HUES64 (cell line): ENCODE measurements at regions not wholly inside any gene's neighbourhood (a gene's known extent, or its start where the extent isn't known, plus 50 kb on each side); places are given as distances from the start of the nearest gene placed in this dataset.

Experiments used
- H3K27ac ChIP-seq: 2 replicates; pipeline ENCODE4 v1.7.0; 2013; ENCODE audit warnings: low read depth, low read length, inconsistent platforms
- H3K27me3 ChIP-seq: 2 replicates; pipeline ENCODE4 v1.6.1; 2013; ENCODE audit warnings: mild to moderate bottlenecking, low read length; ENCODE audit not compliant: insufficient read depth
- H3K36me3 ChIP-seq: 2 replicates; pipeline ENCODE4 v1.6.1; 2013; ENCODE audit warnings: mild to moderate bottlenecking, low read length; ENCODE audit not compliant: insufficient read depth
- H3K4me1 ChIP-seq: 2 replicates; pipeline ENCODE4 v1.6.1; 2013; ENCODE audit warnings: mild to moderate bottlenecking, low read length, moderate library complexity; ENCODE audit not compliant: insufficient read depth
- H3K4me3 ChIP-seq: 2 replicates; pipeline ENCODE4 v1.5.1; 2013; ENCODE audit warnings: mild to moderate bottlenecking, low read length, moderate library complexity
- H3K9ac ChIP-seq: 2 replicates; pipeline ENCODE4 v1.6.1; 2013; ENCODE audit warnings: mild to moderate bottlenecking, low read depth, low read length
- H3K9me3 ChIP-seq: 2 replicates; pipeline ENCODE4 v1.6.1; 2013; ENCODE audit warnings: low read depth, low read length; ENCODE audit not compliant: insufficient read depth
- WGBS: fragments of 150-250, 120-280 bp; methylation state at CpG from one replicate; pipeline ENCODE4 v1.1.7; 2013; ENCODE audit warnings: missing lambda C conversion rate; 5-methylcytosine and 5-hydroxymethylcytosine counted together

DNA sequence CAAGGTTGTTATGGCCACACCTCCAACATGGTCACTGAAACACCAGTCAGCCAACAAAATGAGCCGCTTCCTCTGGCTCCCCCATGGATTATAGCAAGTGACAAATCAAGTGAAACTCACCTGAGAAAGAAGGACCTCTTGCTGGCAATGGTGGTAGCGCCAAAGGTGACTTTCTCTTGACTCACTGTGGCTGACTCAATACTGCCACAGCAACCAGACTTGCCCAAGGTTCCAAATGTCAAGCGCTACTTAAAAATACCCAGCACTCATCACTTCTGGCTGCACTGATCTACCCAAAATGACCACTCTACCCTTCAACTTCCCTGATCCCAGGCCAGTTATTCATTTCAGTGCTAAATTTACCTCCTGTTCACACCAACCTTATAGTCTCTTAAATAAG is 495.5 kb downstream of the FOXO1 start:
- H3K36me3 ChIP-seq = no peaks in the 10 kb centered on the region
- no peaks in the 10 kb centered on the region for H3K9me3 ChIP-seq
- H3K27me3 ChIP-seq = peaks cover 6% of the 10 kb centered on the region; the same call in 1 of the 2 replicates
- no peaks in the 10 kb centered on the region for H3K4me1 ChIP-seq
- H3K9ac ChIP-seq = no peak overlapping the region
- H3K4me3 ChIP-seq = no peak overlapping the region
- WGBS = 95% methylated on average over 3 of the region's 3 CpGs
- H3K27ac ChIP-seq = no peak overlapping the region

DNA sequence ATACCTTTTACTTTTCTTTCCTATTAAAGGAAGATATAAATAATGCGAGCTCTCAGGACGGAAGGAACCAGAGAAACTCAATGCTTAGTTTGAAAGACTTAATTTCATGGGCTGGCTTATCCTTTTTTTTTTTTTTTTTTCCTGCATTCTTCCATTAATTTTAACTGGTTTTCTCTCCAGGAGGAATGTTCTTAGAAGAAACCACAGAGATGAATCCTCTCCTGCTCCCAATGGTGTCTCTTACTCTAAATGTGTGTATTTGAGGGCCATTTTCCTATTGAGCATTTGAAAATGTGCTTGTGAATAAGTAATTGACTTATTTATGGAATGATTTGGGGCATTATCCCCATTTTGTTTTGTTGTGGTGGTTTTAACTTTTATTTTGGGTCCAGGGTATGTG is 494.9 kb downstream of the FOXO1 start:
- H3K36me3 ChIP-seq = no peaks in the 10 kb centered on the region
- H3K4me1 ChIP-seq = no peaks in the 10 kb centered on the region
- H3K27me3 ChIP-seq = peaks cover 8% of the 10 kb centered on the region; the same call in 1 of the 2 replicates
- no peak overlapping the region for H3K27ac ChIP-seq
- H3K4me3 ChIP-seq = no peak overlapping the region
- H3K9me3 ChIP-seq = no peaks in the 10 kb centered on the region
- no peak overlapping the region for H3K9ac ChIP-seq
- WGBS = 100% methylated on average over 2 of the region's 2 CpGs

DNA sequence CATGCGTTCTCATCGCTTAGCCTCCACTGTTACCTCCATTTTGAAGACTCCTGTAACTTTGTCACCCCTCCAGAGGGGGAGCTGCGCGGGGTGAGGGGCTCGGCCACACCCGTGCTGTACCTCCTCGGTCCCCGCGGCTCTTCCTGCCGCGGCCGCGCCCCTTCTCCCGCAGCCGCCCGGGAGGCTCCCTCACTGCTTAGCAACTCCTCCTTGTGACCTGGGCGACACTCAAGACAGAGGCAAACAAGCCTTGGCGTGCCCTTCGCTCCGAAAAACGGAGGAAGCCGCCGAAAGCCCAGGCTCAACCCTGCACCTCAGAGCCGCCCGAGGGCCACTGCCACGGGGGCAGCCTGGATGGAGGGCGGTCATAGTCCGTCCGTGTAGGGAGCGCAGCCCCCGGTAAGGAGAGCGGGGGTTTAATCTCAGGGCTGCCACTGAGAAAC is 494.3 kb downstream of the FOXO1 start:
- WGBS = 95% methylated on average over 32 of the region's 32 CpGs

DNA sequence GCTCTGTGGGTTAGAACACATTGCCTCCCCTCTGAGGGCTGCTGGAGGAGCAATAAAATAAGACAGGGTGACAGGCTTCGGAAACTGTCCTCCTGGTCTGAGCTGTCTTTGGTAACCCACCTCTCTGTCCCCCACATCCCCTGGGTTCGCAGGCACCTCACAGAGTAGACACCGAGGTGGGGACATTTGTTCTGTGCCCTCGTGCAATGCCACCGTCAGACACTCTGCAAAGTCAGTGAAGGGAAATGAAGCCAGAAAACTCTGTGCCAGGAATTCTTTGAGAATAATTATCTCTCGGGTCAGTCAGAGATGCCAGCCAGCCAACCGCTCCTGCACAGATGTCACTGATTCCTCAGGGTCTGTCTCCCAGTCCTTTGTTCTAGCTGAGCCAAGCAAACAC is 493.6 kb downstream of the FOXO1 start:
- H3K4me3 ChIP-seq = no peak overlapping the region
- no peaks in the 10 kb centered on the region for H3K9me3 ChIP-seq
- no peak overlapping the region for H3K27ac ChIP-seq
- H3K4me1 ChIP-seq = no peaks in the 10 kb centered on the region
- 91% methylated on average over 7 of the region's 7 CpGs for WGBS
- H3K36me3 ChIP-seq = no peaks in the 10 kb centered on the region
- H3K27me3 ChIP-seq = peaks cover 20% of the 10 kb centered on the region
- no peak overlapping the region for H3K9ac ChIP-seq

More for the DNA sequence above, 494.3 kb downstream of the FOXO1 start:
- H3K9ac ChIP-seq = no peak overlapping the region
- no peaks in the 10 kb centered on the region for H3K9me3 ChIP-seq
- H3K27ac ChIP-seq = no peak overlapping the region
- no peaks in the 10 kb centered on the region for H3K4me1 ChIP-seq
- H3K4me3 ChIP-seq = no peak overlapping the region
- H3K27me3 ChIP-seq = peaks cover 13% of the 10 kb centered on the region; the same call in 1 of the 2 replicates
- H3K36me3 ChIP-seq = no peaks in the 10 kb centered on the region

DNA sequence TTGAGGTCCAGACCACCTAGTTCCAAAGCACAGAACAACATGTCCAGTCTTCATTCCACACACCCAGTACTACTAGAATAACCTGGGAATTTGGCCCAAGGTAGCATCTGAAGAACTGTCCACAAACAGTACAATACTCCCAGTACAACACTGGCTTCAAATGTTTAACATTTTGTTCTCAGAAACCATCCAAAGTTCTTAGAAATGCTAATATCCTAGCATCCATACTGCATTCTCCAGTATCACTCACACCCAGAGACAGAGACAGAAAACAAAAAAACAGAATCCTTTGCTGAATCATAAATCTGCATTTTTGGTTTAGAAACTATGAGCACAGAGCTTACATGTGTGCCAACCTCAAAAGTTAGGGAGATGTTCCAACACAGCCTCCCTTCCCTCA is 490.8 kb downstream of the FOXO1 start:
- H3K4me3 ChIP-seq = no peak overlapping the region
- H3K27ac ChIP-seq = no peak overlapping the region
- no peaks in the 10 kb centered on the region for H3K36me3 ChIP-seq
- H3K9me3 ChIP-seq = no peaks in the 10 kb centered on the region
- no peaks in the 10 kb centered on the region for H3K4me1 ChIP-seq
- no peak overlapping the region for H3K9ac ChIP-seq
- H3K27me3 ChIP-seq = peaks cover 30% of the 10 kb centered on the region

DNA sequence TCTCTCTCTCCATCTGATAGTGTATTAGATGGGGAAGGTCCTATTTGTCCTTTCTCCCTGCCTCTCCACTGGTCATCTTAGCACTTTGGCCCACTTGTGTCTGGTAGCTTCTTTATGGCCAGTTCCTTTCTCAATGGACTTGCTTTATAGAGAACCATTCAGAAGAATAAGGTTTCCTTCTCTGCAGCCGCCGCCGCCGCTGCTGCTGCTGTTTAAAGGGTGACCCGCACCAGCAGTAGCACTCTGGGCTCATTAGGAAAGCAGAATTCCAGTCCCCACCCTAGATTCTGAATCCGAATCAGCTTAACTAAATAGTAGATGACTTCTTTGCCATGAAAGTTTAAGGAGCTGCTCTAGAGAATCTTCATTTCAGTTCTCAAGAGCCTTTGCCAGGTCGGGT is 490.2 kb downstream of the FOXO1 start:
- H3K4me3 ChIP-seq = no peak overlapping the region
- no peaks in the 10 kb centered on the region for H3K9me3 ChIP-seq
- no peak overlapping the region for H3K27ac ChIP-seq
- H3K4me1 ChIP-seq = no peaks in the 10 kb centered on the region
- peaks cover 30% of the 10 kb centered on the region for H3K27me3 ChIP-seq
- no peaks in the 10 kb centered on the region for H3K36me3 ChIP-seq
- 95% methylated on average over 7 of the region's 7 CpGs for WGBS
- H3K9ac ChIP-seq = no peak overlapping the region

DNA sequence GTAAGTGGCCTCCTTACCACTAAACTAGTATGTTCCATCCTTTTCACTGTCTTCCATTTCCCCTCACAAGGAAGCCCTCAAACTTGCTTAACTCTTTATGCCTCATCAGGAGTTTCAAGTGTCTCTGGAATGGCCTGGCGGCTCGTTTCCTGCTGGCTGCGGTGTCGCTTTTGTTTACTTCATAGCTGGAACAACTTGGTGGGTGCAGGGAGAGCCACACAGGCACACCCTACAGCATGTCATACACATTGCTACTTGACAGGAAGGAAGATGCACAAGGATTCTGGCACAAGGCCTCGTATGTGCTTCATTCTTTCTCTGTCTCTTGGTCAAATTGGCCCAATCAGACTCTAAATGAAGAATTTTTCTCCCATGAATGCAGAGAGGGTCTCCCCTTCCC is 488.3 kb downstream of the FOXO1 start:
- no peaks in the 10 kb centered on the region for H3K36me3 ChIP-seq
- 92% methylated on average over 5 of the region's 5 CpGs for WGBS
- H3K4me3 ChIP-seq = no peak overlapping the region
- H3K27me3 ChIP-seq = peaks cover 30% of the 10 kb centered on the region
- no peaks in the 10 kb centered on the region for H3K4me1 ChIP-seq
- no peak overlapping the region for H3K9ac ChIP-seq
- H3K9me3 ChIP-seq = no peaks in the 10 kb centered on the region
- H3K27ac ChIP-seq = no peak overlapping the region

DNA sequence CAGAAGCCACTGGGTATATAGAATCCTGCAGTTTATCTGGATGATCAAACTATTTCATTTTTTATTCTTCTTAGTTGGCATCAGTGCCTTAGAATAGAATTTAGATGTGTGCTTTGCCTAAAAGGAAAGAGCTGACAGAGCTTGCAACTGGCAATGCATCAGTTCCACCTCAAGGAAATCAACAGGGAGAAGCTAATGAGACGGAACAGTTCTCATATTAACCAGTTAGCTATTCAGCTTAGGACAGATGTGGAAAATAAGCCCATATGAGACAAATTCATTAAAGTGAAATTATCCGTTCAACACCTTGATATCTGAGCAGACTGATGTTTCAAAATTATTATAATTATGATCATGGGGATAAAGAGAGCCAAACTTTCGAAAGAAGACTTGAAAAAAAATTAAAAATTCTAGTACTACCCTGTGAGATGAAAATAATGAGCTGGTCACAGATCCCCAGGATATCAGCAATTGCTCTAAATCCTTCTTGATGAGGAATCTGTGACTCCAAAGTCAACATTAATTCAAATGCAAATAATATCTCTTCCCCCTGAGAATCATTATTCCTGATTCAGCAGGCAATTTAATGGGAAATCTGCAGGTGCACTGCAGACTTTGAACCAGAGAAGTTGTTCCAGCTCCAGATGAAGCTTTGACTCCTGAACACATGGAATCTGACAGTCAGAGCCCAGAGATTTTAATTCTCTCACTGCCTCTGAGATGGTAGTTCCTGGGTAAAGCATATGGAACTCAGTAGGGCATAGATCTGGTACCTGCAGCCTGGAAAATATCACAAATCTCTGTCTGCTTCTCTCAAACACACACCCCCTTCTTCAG is 486.8 kb downstream of the FOXO1 start:
- Histone ChIP-seq H3K27ac (no peak overlapping the region), H3K9me3 (no peaks in the 10 kb centered on the region), H3K4me3 (no peak overlapping the region), H3K27me3 (peaks cover 30% of the 10 kb centered on the region), H3K4me1 (no peaks in the 10 kb centered on the region), H3K9ac (no peak overlapping the region), H3K36me3 (no peaks in the 10 kb centered on the region)
- WGBS = 92% methylated on average over 2 of the region's 3 CpGs

DNA sequence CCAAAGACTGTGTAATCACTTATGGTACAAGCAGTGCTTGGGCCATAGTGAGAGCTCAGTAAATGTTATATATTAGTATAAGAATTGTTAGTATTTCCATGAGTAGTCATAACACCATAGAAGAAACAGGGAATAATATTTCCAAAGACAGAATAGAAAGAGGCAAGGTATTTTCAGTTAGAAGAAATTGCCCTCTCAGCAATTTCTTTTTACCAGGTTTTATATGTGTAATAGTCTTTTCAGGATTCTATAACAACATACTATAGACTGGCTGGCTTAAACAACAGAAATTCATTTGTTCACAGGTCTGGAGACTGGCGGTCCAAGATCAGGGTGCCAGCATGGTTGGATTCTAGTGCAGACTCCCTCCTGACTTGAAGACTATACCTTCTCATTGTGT is 485.7 kb downstream of the FOXO1 start:
- Histone ChIP-seq H3K4me1 (no peaks in the 10 kb centered on the region), H3K27ac (no peak overlapping the region), H3K4me3 (no peak overlapping the region), H3K27me3 (peaks cover 26% of the 10 kb centered on the region), H3K9me3 (no peaks in the 10 kb centered on the region), H3K36me3 (no peaks in the 10 kb centered on the region), H3K9ac (no peak overlapping the region)
- WGBS = 92% methylated on average over 1 of the region's 1 CpG

DNA sequence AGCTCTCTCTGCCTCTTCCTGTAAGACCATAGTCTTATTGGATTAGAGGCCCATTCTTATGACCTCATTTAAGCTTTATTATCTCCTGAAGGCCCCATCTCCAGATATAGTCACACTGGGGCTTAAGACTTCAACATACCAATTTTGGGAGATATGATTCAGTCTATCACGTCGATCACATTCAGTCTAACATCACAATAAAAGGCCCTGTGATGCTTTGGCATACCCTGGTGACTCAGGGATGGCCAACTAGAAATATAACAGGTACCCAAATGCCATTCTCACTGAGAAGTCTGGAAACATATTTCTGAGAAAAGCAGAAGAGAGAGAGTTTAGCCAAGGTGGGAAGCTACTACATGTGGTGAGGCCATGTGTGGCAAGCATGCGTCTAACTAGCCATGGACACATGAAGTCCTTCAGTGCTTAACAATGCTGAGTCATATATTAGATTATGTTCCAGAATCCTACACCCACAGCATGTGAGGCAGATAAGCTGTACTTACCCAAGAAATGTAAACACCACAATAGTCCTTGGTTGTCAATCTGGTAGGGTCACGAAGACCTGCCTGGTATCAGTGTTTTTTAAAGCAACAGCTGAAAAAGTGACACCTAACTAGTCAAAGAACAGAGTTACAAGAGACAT is 485.1 kb downstream of the FOXO1 start:
- 92% methylated on average over 4 of the region's 4 CpGs for WGBS
- Histone ChIP-seq H3K27ac (no peak overlapping the region), H3K4me1 (no peaks in the 10 kb centered on the region), H3K9me3 (no peaks in the 10 kb centered on the region), H3K27me3 (peaks cover 22% of the 10 kb centered on the region), H3K9ac (no peak overlapping the region), H3K4me3 (no peak overlapping the region), H3K36me3 (no peaks in the 10 kb centered on the region)

DNA sequence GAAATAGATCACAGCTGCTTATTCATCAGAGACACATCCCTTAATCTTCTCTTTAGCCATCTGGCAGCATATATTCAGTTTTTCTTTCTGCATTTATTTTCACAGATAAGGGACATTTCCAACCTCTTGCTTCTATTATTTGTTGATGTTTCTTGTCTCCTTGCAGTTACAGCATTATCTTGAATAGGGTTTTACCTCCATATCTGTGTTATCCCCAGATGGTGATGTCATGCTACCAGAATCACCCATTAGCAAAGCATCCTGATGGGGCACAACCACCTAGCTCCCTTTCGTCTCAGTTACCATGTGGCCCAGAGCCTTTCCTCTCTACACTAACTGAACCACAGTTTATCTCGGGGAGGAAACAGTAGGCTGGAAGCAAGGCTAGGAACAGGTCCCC is 483.9 kb downstream of the FOXO1 start:
- 92% methylated on average over 2 of the region's 2 CpGs for WGBS
- Histone ChIP-seq H3K27me3 (peaks cover 13% of the 10 kb centered on the region), H3K9me3 (no peaks in the 10 kb centered on the region)

More for the DNA sequence above, 483.9 kb downstream of the FOXO1 start:
- Histone ChIP-seq H3K36me3 (no peaks in the 10 kb centered on the region), H3K27ac (no peak overlapping the region), H3K4me1 (peaks cover 6% of the 10 kb centered on the region; the same call in 1 of the 2 replicates), H3K4me3 (no peak overlapping the region), H3K9ac (no peak overlapping the region)
